ENCODE measurements at regions not wholly inside any gene's neighbourhood (a gene's known extent, or its start where the extent isn't known, plus 50 kb on each side); places are given as distances from the start of the nearest gene placed in this dataset.

- TF ChIP-seq CTCF (IDR thresholded peaks at IDR 0.05) (no peak), EZH2 (IDR thresholded peaks at IDR 0.05; ENCODE audit: borderline replicate concordance, insufficient read depth, low read depth, low read length, poor library complexity, severe bottlenecking) (no peak)
Measured at GRCh38 chr10:94083662-94084265, 90.0 kb downstream of the PLCE1 start.
